Naive thymus-derived CD4-positive, alpha-beta T cell (primary cell): ENCODE measurements at regions not wholly inside any gene's neighbourhood (a gene's known extent, or its start where the extent isn't known, plus 50 kb on each side); places are given as distances from the start of the nearest gene placed in this dataset.

Source experiments
- ATAC-seq: fragments of 150-1000 bp; cut with Tn5 transposase; 2 replicates; pipeline ENCODE4 v1.10.0; 2021; ENCODE audit warnings: mild to moderate bottlenecking, moderate library complexity
- CTCF ChIA-PET: fragments of 350-600 bp; sonication (Branson Sonifier 250); formaldehyde crosslinking; loops from one replicate; lab custom pipeline; 2021; ENCODE audit warnings: antibody characterized with exemption; lab: Charles Lee
- POLR2A ChIA-PET: fragments of 350-600 bp; sonication (Branson Sonifier 250); formaldehyde crosslinking; loops from one replicate; lab custom pipeline; 2021; ENCODE audit warnings: antibody characterized with exemption, inconsistent platforms; lab: Charles Lee
- DNase-seq, 9 donors: peaks; one replicate each; pipeline versions ENCODE4 v3.0.0 to v3.0.0-alpha.2; 2020 to 2022; ENCODE audit warnings: mixed read lengths in 1 of 9
- H3K27ac ChIP-seq: one replicate; pipeline ENCODE4 v1.7.0; 2013; ENCODE audit warnings: mild to moderate bottlenecking, low read depth, low read length, moderate library complexity
- H3K27me3 ChIP-seq, 2 donors: one replicate each; pipeline ENCODE4 v1.7.0; 2013; ENCODE audit warnings: low read length in 2 of 2, mild to moderate bottlenecking in 2 of 2, moderate library complexity in 2 of 2; ENCODE audit not compliant: control insufficient read depth in 2 of 2, insufficient read depth in 2 of 2
- H3K36me3 ChIP-seq, 3 experiments: 1 replicate in 2 of 3; 2 replicates in 1 of 3; pipeline ENCODE4 v1.7.0; 2013; ENCODE audit warnings: low read length in 3 of 3, mild to moderate bottlenecking in 3 of 3, moderate library complexity in 1 of 3; ENCODE audit not compliant: insufficient read depth in 3 of 3, control insufficient read depth in 2 of 3
- H3K4me1 ChIP-seq, 2 donors: one replicate each; pipeline ENCODE4 v1.7.0; 2013; ENCODE audit warnings: low read length in 2 of 2, mild to moderate bottlenecking in 2 of 2, moderate library complexity in 1 of 2; ENCODE audit not compliant: control insufficient read depth in 2 of 2, insufficient read depth in 2 of 2
- H3K4me3 ChIP-seq: 2 replicates; pipeline ENCODE4 v1.7.0; 2013; ENCODE audit warnings: mild to moderate bottlenecking, low read length
- H3K9me3 ChIP-seq, 3 experiments: 1 replicate in 2 of 3; 2 replicates in 1 of 3; pipeline ENCODE4 v1.7.0; 2013; ENCODE audit warnings: low read length in 3 of 3; ENCODE audit not compliant: control insufficient read depth in 2 of 3
- H3K27ac Mint-ChIP-seq, 9 donors: one replicate each; pipeline ENCODE4 v1.8.0; 2020 to 2022; ENCODE audit warnings: mixed read lengths in 9 of 9, mild to moderate bottlenecking in 8 of 9, moderate library complexity in 5 of 9, inconsistent platforms in 2 of 9
- H3K27me3 Mint-ChIP-seq, 5 donors: one replicate each; pipeline ENCODE4 v1.8.0; 2021 to 2022; ENCODE audit warnings: mixed read lengths in 5 of 5, mild to moderate bottlenecking in 1 of 5
- H3K36me3 Mint-ChIP-seq, 5 donors: one replicate each; pipeline ENCODE4 v1.8.0; 2020 to 2022; ENCODE audit warnings: mixed read lengths in 5 of 5, mild to moderate bottlenecking in 3 of 5, inconsistent platforms in 1 of 5
- H3K4me1 Mint-ChIP-seq, 7 donors: one replicate each; pipeline ENCODE4 v1.8.0; 2020 to 2022; ENCODE audit warnings: mixed read lengths in 7 of 7, mild to moderate bottlenecking in 3 of 7, inconsistent platforms in 1 of 7
- H3K4me3 Mint-ChIP-seq, 10 donors: one replicate each; pipeline ENCODE4 v1.8.0; 2020 to 2022; ENCODE audit warnings: mild to moderate bottlenecking in 10 of 10, mixed read lengths in 10 of 10, moderate library complexity in 6 of 10, inconsistent platforms in 2 of 10
- H3K9me3 Mint-ChIP-seq, 11 donors: one replicate each; pipeline ENCODE4 v1.8.0; 2020 to 2022; ENCODE audit warnings: mixed read lengths in 11 of 11, mild to moderate bottlenecking in 4 of 11, inconsistent platforms in 1 of 11, moderate library complexity in 1 of 11
- intact Hi-C, 2 donors: fragments of 100-400 bp; cut with micrococcal nuclease; formaldehyde crosslinking; loops; one replicate each; pipeline ENCODE4 v1.15.1; 2023

DNA sequence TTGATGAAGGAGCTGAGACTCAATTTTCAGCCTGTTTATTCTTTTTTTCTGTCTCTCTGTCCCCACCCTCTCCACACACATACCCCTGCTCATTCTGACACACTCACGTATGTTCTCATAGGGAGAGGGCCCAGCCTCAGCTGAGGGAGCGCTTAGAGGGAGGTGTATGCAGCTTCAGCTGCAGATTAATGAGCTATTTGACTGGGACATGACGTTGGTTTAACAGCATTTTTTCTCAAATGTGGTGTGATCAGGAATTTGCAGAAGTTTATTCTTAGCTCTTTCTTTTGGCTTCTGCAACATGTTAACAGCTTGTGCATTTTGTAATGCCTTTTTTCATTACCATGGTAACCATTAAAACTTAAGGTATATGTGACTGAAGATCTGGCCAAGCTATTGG, 1547.1 kb upstream of the PIK3C3 start:
- intact Hi-C loops: no loop called here
- no peak overlapping the region for H3K4me3 Mint-ChIP-seq
- ATAC-seq: no peak

DNA sequence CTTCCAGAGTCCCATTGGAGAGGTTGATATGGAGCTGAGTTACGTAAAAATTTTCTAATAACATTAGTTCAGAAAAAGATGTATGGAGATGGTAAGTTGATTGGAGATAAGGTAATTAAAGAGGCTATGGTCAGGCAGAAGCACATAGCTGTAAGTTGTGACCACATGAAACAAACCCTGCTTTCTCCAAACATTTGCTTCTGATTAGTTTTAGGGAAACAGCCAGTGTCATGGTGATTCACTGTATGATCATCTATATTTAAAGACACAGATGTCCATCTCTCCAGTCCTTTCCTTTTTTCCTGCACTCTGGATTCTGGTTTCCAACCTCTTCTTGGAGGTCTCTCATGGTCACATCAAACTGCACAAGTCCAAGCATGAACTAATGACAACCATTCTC, 1550.8 kb upstream of the PIK3C3 start:
- Mint-ChIP-seq H3K4me3 (no peak overlapping the region), H3K9me3 (peaks cover 0 to 23% (median 4%) of the 10 kb centered on the region in 11 donors), H3K4me1 (no peaks in the 10 kb centered on the region), H3K27me3 (no peaks in the 10 kb centered on the region), H3K27ac (no peak overlapping the region), H3K36me3 (peaks cover 0 to 3% (median 0%) of the 10 kb centered on the region in 5 donors)
- ATAC-seq: no peak
- intact Hi-C loops: no loop called here
- no peaks in the 10 kb centered on the region for H3K27me3 ChIP-seq
- H3K4me1 ChIP-seq: no peaks in the 10 kb centered on the region
- no peak overlapping the region for H3K4me3 ChIP-seq
- DNase-seq: no peak
- no peak overlapping the region for H3K27ac ChIP-seq
- H3K9me3 ChIP-seq: peaks cover 0 to 3% (median 0%) of the 10 kb centered on the region in 3 experiments
- no peaks in the 10 kb centered on the region for H3K36me3 ChIP-seq
- POLR2A ChIA-PET: no interaction called here
- CTCF ChIA-PET: no interaction called here

More for the DNA sequence above, 1547.1 kb upstream of the PIK3C3 start:
- Histone ChIP-seq H3K27me3 (no peaks in the 10 kb centered on the region), H3K4me1 (no peaks in the 10 kb centered on the region), H3K4me3 (no peak overlapping the region), H3K9me3 (peaks cover 0 to 3% (median 0%) of the 10 kb centered on the region in 3 experiments), H3K36me3 (no peaks in the 10 kb centered on the region), H3K27ac (no peak overlapping the region)
- Mint-ChIP-seq H3K27me3 (no peaks in the 10 kb centered on the region), H3K9me3 (peaks cover 0 to 30% (median 6%) of the 10 kb centered on the region in 11 donors), H3K4me1 (no peaks in the 10 kb centered on the region), H3K27ac (no peak overlapping the region), H3K36me3 (peaks cover 0 to 3% (median 0%) of the 10 kb centered on the region in 5 donors)
- POLR2A ChIA-PET: no interaction called here
- CTCF ChIA-PET: no interaction called here
- no peak for DNase-seq

GRCh38 chr18:40402052-40402451, 1553.0 kb upstream of the PIK3C3 start:
- Histone ChIP-seq H3K36me3 (no peaks in the 10 kb centered on the region), H3K4me3 (no peak overlapping the region), H3K4me1 (no peaks in the 10 kb centered on the region), H3K9me3 (peaks cover 0 to 3% (median 0%) of the 10 kb centered on the region in 3 experiments), H3K27ac (no peak overlapping the region), H3K27me3 (no peaks in the 10 kb centered on the region)
- ChIA-PET POLR2A (no interaction called here), CTCF (no interaction called here)
- no peak for ATAC-seq
- H3K27ac Mint-ChIP-seq: no peak overlapping the region
- H3K27me3 Mint-ChIP-seq: no peaks in the 10 kb centered on the region
- H3K36me3 Mint-ChIP-seq: peaks cover 0 to 3% (median 0%) of the 10 kb centered on the region in 5 donors
- intact Hi-C loops: no loop called here
- no peaks in the 10 kb centered on the region for H3K4me1 Mint-ChIP-seq
- peaks cover 0 to 26% (median 2%) of the 10 kb centered on the region in 11 donors for H3K9me3 Mint-ChIP-seq
- H3K4me3 Mint-ChIP-seq: no peak overlapping the region
- no peak for DNase-seq

DNA sequence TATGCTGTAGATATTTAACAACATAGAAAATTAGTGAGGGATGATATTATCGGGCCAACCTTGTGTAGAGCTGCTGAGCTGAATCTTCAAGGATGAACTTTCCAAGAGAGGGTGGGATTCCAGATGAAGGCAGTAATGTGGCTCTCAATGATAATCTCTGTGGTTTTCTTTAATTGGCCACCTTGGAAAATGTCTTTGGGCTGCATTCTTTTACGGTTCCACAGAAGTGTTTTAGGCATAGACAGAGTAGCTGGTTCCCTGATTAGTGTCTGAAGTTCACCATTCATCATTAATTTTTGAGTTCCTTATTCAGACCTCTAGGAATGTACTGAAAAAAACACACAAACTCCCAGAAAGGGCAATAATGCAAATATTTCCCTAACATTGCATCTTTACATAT, 1566.9 kb upstream of the PIK3C3 start:
- Mint-ChIP-seq H3K4me1 (no peaks in the 10 kb centered on the region), H3K27me3 (no peaks in the 10 kb centered on the region), H3K4me3 (no peak overlapping the region), H3K27ac (no peak overlapping the region), H3K9me3 (peaks cover 0 to 16% (median 8%) of the 10 kb centered on the region in 11 donors), H3K36me3 (no peaks in the 10 kb centered on the region)
- intact Hi-C loops: no loop called here
- no peaks in the 10 kb centered on the region for H3K9me3 ChIP-seq
- no peak for DNase-seq
- CTCF ChIA-PET: no interaction called here
- POLR2A ChIA-PET: no interaction called here
- H3K4me3 ChIP-seq: no peak overlapping the region
- H3K27ac ChIP-seq: no peak overlapping the region
- no peak for ATAC-seq
- H3K4me1 ChIP-seq: no peaks in the 10 kb centered on the region
- H3K36me3 ChIP-seq: no peaks in the 10 kb centered on the region
- H3K27me3 ChIP-seq: no peaks in the 10 kb centered on the region

DNA sequence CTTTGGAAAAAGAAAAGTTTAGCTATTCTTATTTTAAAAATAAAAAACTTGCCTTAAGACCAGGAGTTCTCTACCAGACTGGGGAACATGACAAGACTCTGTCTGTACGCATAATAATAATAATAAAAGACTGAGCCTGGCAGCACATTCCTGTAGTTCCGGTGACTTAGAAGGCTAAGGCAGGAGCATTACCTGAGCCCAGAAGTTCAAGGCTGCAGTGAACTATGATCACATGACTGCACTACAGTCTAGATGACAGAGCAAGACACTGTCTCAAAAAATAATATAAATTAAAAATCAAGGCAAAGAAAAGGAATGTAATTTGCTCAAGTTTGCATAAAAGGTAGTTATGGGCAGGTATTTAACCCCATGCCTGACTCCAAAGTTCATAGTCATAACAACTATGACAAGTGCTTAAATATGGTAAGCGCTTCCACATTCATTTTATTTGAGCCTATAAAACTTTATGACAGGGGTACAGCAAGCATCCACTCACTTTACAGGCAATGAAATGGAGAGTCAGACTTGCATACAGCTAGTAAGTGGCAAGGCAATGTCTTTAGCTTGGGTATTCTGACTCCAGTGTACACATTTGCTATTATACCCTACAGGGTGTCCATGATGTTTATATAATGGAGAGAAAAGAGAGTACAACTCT, 1567.8 kb upstream of the PIK3C3 start:
- CTCF ChIA-PET: no interaction called here
- ATAC-seq: no peak
- Histone ChIP-seq H3K4me1 (no peaks in the 10 kb centered on the region), H3K9me3 (no peaks in the 10 kb centered on the region), H3K36me3 (no peaks in the 10 kb centered on the region), H3K27me3 (no peaks in the 10 kb centered on the region), H3K4me3 (no peak overlapping the region), H3K27ac (no peak overlapping the region)
- intact Hi-C loops: no loop called here
- no peak for DNase-seq
- Mint-ChIP-seq H3K36me3 (no peaks in the 10 kb centered on the region), H3K27me3 (no peaks in the 10 kb centered on the region), H3K27ac (no peak overlapping the region), H3K9me3 (peaks cover 0 to 16% (median 7%) of the 10 kb centered on the region in 11 donors), H3K4me3 (no peak overlapping the region), H3K4me1 (no peaks in the 10 kb centered on the region)
- POLR2A ChIA-PET: no interaction called here

- Mint-ChIP-seq H3K27me3 (no peaks in the 10 kb centered on the region), H3K4me3 (no peak overlapping the region), H3K9me3 (peaks cover 0 to 8% (median 3%) of the 10 kb centered on the region in 11 donors), H3K36me3 (no peaks in the 10 kb centered on the region), H3K4me1 (no peaks in the 10 kb centered on the region), H3K27ac (no peak overlapping the region)
- ATAC-seq (no peak), DNase-seq (no peak)
- intact Hi-C loops: no loop called here
- Histone ChIP-seq H3K4me1 (no peaks in the 10 kb centered on the region), H3K27ac (no peak overlapping the region), H3K9me3 (no peaks in the 10 kb centered on the region), H3K27me3 (no peaks in the 10 kb centered on the region), H3K36me3 (no peaks in the 10 kb centered on the region), H3K4me3 (no peak overlapping the region)
- ChIA-PET CTCF (no interaction called here), POLR2A (no interaction called here)
Observed at GRCh38 chr18:40382197-40382596, 1572.8 kb upstream of the PIK3C3 start.

DNA sequence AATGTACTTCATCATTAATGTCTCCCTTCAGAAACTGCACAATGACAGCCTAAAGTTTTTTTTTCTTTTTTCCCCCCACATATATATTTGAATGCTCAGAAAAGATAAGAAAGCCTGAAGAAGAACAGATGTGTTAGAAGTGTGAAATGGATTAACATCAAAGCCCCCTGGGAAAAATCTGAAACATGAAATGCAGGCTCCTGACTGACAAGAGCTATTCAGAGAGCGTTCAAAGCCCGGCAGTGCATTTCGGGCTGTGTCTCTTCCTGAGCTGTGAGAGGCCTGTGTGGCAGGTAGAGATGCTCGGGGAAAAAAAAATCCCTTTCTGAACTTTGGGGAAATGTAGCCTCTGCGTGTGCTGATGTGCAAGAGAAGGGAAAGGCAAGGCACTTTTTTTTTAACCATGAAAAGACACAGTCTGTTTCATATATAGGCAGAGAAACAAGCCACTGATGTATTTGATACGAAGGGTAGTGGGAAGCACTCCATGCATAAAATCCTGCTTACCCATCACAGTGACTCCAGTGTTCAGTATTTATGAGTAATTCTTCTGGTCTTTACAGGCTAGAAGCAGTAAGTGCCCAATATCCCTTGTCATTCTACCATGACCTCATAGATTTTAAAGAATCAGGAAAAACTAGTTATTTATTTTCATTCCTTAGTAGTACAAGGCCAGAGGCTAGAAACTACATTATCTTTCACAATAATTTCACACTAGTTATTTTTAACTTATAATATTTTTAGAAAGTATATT, 1574.2 kb upstream of the PIK3C3 start:
- CTCF ChIA-PET: no interaction called here
- no peak for DNase-seq
- no peaks in the 10 kb centered on the region for H3K9me3 ChIP-seq
- no peaks in the 10 kb centered on the region for H3K4me1 ChIP-seq
- no peaks in the 10 kb centered on the region for H3K36me3 Mint-ChIP-seq
- POLR2A ChIA-PET: no interaction called here
- H3K27ac ChIP-seq: no peak overlapping the region
- no peak for ATAC-seq
- H3K27me3 ChIP-seq: no peaks in the 10 kb centered on the region
- H3K9me3 Mint-ChIP-seq: peaks cover 0 to 12% (median 5%) of the 10 kb centered on the region in 11 donors
- H3K36me3 ChIP-seq: no peaks in the 10 kb centered on the region
- intact Hi-C loops: no loop called here
- no peaks in the 10 kb centered on the region for H3K27me3 Mint-ChIP-seq
- no peak overlapping the region for H3K27ac Mint-ChIP-seq
- no peak overlapping the region for H3K4me3 ChIP-seq
- no peaks in the 10 kb centered on the region for H3K4me1 Mint-ChIP-seq
- H3K4me3 Mint-ChIP-seq: no peak overlapping the region
